ENCODE measurements at regions not wholly inside any gene's neighbourhood (a gene's known extent, or its start where the extent isn't known, plus 50 kb on each side); places are given as distances from the start of the nearest gene placed in this dataset.

- TF ChIP-seq, protein P1, sequence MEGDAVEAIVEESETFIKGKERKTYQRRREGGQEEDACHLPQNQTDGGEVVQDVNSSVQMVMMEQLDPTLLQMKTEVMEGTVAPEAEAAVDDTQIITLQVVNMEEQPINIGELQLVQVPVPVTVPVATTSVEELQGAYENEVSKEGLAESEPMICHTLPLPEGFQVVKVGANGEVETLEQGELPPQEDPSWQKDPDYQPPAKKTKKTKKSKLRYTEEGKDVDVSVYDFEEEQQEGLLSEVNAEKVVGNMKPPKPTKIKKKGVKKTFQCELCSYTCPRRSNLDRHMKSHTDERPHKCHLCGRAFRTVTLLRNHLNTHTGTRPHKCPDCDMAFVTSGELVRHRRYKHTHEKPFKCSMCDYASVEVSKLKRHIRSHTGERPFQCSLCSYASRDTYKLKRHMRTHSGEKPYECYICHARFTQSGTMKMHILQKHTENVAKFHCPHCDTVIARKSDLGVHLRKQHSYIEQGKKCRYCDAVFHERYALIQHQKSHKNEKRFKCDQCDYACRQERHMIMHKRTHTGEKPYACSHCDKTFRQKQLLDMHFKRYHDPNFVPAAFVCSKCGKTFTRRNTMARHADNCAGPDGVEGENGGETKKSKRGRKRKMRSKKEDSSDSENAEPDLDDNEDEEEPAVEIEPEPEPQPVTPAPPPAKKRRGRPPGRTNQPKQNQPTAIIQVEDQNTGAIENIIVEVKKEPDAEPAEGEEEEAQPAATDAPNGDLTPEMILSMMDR (IDR thresholded peaks at IDR 0.05), result no peak
- no peak for TF ChIP-seq POLR2A (IDR thresholded peaks at IDR 0.05)
These were observed 238.6 kb upstream of the TNP1 start for GRCh38 chr2:217098435-217098834.

Data from uterus (tissue), 2 donors.